Dermis microvascular lymphatic vessel endothelial cell (primary cell): ENCODE measurements at regions not wholly inside any gene's neighbourhood (a gene's known extent, or its start where the extent isn't known, plus 50 kb on each side); places are given as distances from the start of the nearest gene placed in this dataset.
"Not testable (repeated sequence)": the region's sequence is repeated elsewhere in the genome, so short reads cannot be mapped to it uniquely, and the experiment has no call there.

ENCODE experiments used
- DNase-seq, 2 donors: peaks; one replicate each; pipeline versions ENCODE4 v3.0.0 to v3.0.0-alpha.2; 2010; ENCODE audit warnings: low read depth in 2 of 2

GRCh38 chr2:94576486-94576885 lies 294.7 kb upstream of the TEKT4 start:
- DNase-seq = peak; percentile 27 to 48

DNA sequence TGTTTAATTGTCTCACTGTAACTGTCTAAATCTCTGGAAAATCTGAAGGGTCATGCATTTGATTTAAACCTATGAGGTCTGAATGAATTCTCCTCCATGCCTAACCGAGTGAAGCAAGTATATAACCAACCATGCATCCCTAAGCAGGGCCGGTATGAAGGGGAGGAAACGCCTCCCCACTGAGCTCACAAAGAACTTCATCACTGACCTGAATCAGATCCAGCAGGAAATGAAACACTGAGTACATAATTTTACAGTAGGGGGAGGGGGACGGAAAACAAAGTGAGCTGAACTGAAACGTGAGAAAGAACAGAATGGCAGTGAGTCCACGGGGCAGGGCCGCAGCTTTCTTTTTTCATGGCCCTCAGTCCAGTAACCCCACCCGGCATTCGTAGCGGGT lies 294.1 kb upstream of the TEKT4 start:
- DNase-seq = peak; percentile 84 to 85

DNA sequence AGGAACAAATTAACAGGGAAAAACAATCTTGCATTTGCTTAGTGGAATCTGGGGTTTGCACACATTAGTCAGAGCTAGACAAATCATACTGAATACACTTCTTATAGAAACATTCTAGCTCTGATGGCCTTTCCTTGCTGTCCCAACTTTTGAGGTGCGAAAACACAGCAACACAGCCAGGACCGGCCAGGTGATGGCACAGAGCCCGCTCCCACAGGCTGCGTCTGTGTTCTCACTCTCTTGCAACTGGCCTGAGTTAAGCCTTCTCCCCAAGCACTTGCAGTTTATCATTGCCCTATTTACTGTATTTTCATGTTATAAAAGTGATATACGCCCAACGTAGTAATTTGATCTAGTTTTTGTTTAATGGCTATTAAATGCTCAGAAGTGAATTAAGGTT lies 292.0 kb upstream of the TEKT4 start:
- not testable (repeated sequence) for DNase-seq

DNA sequence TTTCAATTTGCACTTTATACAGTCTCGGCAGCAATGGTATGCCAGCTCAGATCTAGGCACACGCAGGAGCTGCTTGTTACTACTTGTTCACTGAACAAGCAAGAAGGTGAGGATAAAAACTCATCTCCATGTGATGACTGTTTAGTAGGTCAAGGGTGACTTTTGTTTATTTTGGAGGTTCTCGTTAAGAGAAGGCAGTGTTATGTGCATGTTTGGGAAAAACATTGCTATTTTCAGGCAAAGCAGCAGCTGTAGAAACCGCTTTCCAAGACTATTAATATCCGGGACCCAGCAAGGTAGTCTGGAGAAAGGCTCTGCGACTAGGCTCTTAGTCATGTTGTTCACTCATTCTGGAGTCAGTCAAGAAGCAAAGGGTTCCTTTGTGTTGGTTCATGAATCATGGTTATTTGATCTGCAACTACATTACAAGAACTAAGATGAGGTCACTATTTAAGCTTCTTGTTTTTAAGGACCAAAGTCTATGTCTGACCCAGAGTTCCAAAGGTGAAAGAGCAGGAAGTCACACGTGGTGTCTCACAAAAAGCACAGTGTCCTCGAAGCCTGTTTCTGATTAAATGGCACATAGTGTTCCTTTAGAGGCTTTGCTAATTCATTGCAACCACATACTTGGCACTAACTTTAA lies 288.0 kb upstream of the TEKT4 start:
- peak in 1 of 2 donors; percentile 35 for DNase-seq

DNA sequence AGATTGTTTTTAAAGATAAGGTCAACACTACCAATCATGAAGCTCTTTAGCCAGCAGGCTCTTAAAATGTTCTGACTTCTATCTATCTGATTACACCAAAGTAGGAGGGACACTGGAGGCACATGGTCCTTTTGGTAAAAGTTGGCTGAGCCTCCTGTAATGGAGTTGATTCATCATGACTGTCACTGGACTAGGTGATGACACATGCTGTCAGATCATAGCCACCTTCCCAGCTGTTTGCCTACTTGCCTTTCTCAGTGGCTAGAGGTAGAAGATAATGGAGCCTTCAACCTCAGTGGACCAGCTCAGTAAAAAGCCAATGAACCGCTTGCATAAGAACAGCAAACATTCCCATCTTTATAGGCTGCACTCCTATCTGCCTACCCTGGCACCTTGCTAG lies 286.7 kb upstream of the TEKT4 start:
- DNase-seq = not testable (repeated sequence)

- DNase-seq = peak; percentile 23 to 41
Observed at GRCh38 chr2:94586032-94586982, 284.9 kb upstream of the TEKT4 start.

DNA sequence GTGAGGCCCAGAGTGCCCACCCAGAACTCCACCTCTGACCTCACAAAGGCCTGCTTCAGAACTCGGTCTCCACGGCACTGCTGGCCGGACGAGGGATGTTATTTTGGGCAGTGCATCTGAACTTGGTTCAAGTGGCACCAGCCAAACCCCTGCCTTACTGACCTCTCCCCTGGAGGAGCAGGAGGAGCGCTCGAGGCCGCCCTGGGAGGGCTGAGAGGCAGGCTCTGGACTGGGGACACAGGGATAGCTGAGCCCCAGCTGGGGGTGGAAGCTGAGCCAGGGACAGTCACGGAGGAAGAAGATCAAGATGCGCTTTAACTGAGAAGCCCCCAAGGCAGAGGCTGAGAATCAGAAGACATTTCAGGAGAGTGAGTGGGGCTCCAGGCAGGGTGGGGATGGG lies 284.2 kb upstream of the TEKT4 start:
- DNase-seq = not testable (repeated sequence)

DNA sequence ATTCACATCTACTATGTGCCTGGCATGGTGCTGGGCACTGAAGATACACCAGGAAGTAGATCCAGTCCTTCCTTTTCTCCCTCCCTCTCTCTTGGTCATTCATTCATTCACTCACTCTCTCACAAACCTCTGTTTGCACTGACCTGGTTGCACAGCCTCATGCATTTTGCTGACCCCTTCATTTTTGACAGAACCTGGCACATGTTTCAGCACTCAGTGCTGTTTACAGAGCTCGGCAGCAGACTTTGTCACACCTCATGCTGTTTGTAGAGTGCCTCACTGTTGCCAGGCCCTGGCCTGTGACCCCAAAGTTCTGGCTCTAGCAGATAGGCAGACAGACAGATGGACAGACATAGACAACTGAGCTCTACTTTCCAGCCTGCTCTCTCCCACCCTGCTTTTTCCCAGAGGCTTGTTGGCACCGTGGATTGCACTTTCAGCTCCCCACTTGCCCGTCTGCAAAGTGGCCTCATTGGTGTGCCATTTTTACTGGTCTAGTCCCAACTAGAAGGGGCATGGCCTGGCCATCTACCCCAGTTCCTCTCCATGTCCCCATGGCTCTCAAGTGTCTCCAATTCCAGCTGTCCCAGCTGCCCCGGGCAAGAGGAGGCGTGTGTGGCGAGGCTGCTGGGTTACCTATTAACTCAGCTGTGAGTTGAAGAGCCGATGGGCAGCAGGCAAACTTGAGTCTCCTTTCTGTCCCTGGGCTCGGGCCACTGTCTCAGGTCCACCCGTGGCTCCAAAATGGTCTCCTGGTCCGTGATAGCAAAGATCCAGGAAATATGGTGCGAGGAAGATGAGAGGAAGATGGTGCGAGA lies 277.0 kb upstream of the TEKT4 start:
- DNase-seq = not testable (repeated sequence)

GRCh38 chr2:94595956-94596355 lies 275.3 kb upstream of the TEKT4 start:
- not testable (repeated sequence) for DNase-seq

DNA sequence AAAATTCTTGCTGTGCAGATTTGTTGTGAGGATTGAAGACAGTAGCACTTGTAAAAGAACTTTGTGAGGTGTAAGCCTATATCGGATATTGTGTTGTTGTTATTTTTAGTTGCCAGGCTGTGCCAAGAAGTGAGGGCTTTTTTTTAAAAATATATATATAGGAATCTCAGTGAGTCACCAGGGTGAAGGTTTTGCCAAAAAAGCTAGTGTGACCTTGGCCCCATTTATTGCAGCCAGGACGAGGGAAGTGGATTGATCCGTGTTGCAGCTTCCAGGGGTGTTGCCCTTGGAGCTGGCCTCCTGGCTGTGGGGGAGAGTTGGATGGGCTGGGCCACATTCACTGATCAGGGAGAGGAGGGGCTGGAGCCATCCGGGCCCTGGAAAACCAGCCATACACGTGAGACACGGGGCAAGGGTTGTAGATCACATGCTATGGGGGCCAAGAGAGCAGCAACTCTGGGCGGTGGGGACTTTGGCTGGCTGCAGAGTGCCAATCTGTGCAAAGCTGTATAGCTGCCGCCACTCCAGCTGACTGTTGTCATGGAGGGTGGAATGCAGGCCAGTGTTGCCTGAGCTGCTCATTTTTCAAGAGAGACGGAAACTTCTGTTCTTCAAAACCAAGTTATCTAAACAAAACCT lies 273.0 kb upstream of the TEKT4 start:
- DNase-seq = peak in 1 of 2 donors; percentile 14

DNA sequence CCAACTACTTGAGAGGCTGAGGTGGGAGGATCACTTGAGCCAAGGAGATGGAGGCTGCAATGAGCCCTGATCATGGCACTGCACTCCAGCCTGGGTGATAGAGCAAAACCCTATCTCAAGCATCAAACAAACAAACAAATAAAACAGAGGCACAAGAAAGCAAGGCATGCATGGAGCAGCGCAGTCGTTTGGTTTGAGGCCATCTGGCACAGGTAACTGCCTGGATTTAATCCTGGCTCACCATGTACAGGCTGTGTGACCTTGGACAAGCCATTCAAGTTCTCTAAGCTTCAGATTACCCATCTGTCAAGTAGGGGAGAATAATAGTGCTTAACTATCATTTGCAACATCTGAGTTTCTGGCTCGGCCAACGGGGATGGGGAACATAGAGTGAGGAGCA lies 270.3 kb upstream of the TEKT4 start:
- DNase-seq = not testable (repeated sequence)

- DNase-seq = no peak
Observed at GRCh38 chr2:94602466-94602865, 268.8 kb upstream of the TEKT4 start.

DNA sequence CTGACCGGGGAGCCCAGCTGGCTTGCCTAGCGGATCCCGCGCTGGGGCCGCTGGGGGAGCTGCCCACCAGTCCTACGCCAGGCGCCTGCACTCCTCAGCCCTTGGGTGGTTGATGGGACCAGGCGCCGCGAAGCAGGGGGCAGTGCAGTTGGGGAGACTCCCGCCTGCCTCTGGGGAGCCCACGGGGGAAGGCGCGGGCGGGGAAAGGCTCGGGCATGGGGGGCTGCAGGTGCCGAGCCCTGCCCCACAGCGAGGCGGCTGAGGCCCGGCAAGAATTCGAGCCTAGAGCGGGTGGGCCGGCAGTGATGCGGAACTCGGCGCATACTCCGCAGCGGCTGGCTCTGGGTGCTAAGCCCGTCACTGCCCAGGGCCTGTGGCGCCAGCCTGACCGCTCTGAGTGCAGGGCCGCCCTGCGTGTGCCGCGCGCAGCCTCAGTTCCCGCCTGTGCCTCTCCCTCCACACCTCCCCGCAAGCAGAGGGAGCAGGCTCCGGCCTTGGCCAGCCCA lies 249.1 kb upstream of the TEKT4 start:
- DNase-seq = no peak

- DNase-seq = not testable (repeated sequence)
Observed at GRCh38 chr2:94628953-94629352, 242.3 kb upstream of the TEKT4 start.

- not testable (repeated sequence) for DNase-seq
Observed at GRCh38 chr2:94641397-94641796, 229.8 kb upstream of the TEKT4 start.

DNA sequence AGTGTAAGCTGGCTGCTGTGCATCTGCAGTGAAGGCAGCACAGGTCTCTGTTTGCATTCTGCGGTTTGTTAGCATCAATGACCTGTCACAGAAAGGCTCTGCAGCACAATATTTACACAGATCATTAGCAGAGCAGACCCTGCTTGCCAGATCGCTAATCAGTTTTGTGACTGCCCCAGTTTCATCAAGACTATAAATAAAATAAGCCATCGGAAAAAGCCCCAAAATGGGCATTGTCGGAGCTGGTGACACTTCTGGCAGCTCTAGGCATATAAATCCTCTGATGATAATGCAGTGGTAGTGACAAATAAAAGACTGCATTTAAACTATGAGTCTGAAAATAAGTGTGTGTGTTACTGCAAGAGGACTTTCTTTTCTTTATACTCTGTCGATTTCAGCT lies 219.1 kb upstream of the TEKT4 start:
- not testable (repeated sequence) for DNase-seq

GRCh38 chr2:94669858-94670257 lies 201.4 kb upstream of the TEKT4 start:
- DNase-seq = not testable (repeated sequence)

- not testable (repeated sequence) for DNase-seq
Observed at GRCh38 chr2:94694236-94694635, 177.0 kb upstream of the TEKT4 start.

- DNase-seq = not testable (repeated sequence)
Observed at GRCh38 chr2:94708982-94709381, 162.2 kb upstream of the TEKT4 start.

DNA sequence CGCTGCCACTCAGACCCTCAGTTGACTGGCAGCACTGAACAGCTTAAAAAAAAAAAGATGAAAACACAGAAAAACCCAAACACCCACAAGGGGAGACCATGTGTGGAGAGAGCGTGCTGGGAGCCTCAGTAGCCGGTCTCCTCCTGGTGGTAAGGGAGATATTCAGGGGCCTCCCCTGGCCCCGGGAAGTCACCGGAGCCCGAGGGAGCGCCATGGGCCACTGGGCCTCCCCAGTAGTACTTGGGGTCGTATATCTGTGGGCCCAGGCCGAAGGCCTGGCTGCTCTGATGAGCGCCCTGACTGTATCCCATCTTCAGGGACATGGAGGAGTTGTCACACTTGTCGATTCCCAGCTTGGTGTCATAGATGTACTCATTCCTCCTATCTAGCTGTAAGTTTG lies 145.7 kb upstream of the TEKT4 start:
- no peak for DNase-seq

DNA sequence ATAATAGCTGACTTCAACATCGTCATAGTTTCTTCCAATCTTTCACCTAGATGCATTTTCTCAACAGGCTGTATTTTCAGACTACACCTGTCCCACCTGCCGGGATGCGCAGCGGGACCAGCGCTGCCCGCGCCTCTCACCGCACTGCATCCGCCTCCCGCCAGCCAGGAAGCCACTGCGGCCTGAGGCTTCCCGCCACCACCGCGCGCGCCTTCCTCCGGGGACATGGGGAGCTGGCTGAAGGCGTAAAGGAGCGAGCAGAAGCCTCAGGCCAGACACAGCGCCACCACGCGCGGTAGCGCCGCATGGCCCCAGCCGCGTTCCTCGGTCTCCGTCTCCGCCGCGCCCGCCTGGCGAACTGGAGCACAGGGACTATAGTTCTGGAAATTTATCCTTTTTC lies 135.7 kb upstream of the TEKT4 start:
- not testable (repeated sequence) for DNase-seq
